ENCODE measurements at regions not wholly inside any gene's neighbourhood (a gene's known extent, or its start where the extent isn't known, plus 50 kb on each side); places are given as distances from the start of the nearest gene placed in this dataset.

GRCh38 chr12:102708108-102708507 lies 208.9 kb downstream of the PAH start:
- no peaks in the 10 kb centered on the region for H3K27me3 ChIP-seq
- no peaks in the 10 kb centered on the region for H3K4me1 ChIP-seq
- no peak for ATAC-seq
- no peak overlapping the region for H3K27ac ChIP-seq
- no peaks in the 10 kb centered on the region for H3K9me3 ChIP-seq
- H3K4me3 ChIP-seq, result no peak overlapping the region
- H3K36me3 ChIP-seq, result no peaks in the 10 kb centered on the region
- intact Hi-C loops (cut with DNase I), result no loop called here
- TF ChIP-seq CTCF (IDR thresholded peaks at IDR 0.05), result no peak
- DNase-seq, result no peak

GRCh38 chr12:102702447-102703114 lies 214.5 kb downstream of the PAH start:
- TF ChIP-seq CTCF (IDR thresholded peaks at IDR 0.05), result peak; percentile 31 to 50
- intact Hi-C loops (cut with DNase I), result no loop called here
- no peak overlapping the region for H3K27ac ChIP-seq
- ATAC-seq (peak; percentile 62), DNase-seq (peak in 2 of 4 donors; percentile 48 to 53)
- no peaks in the 10 kb centered on the region for H3K36me3 ChIP-seq
- H3K4me3 ChIP-seq, result no peak overlapping the region
- H3K4me1 ChIP-seq, result no peaks in the 10 kb centered on the region
- H3K27me3 ChIP-seq, result no peaks in the 10 kb centered on the region
- no peaks in the 10 kb centered on the region for H3K9me3 ChIP-seq

- Histone ChIP-seq H3K27ac (no peak overlapping the region), H3K4me3 (no peak overlapping the region), H3K27me3 (no peaks in the 10 kb centered on the region), H3K9me3 (no peaks in the 10 kb centered on the region), H3K36me3 (no peaks in the 10 kb centered on the region), H3K4me1 (no peaks in the 10 kb centered on the region)
- ATAC-seq (no peak), DNase-seq (no peak)
- no peak for TF ChIP-seq CTCF (IDR thresholded peaks at IDR 0.05)
- intact Hi-C loops (cut with DNase I), result no loop called here
Observed at GRCh38 chr12:102696045-102696444, 215.7 kb upstream of the IGF1 start.

- DNase-seq (no peak), ATAC-seq (no peak)
- no peak overlapping the region for H3K27ac ChIP-seq
- no peak overlapping the region for H3K4me3 ChIP-seq
- TF ChIP-seq CTCF (IDR thresholded peaks at IDR 0.05), result no peak
- H3K36me3 ChIP-seq, result no peaks in the 10 kb centered on the region
- H3K27me3 ChIP-seq, result no peaks in the 10 kb centered on the region
- H3K9me3 ChIP-seq, result no peaks in the 10 kb centered on the region
- intact Hi-C loops (cut with DNase I), result no loop called here
- no peaks in the 10 kb centered on the region for H3K4me1 ChIP-seq
Observed at GRCh38 chr12:102694903-102695302, 214.5 kb upstream of the IGF1 start.

GRCh38 chr12:102691773-102692555 lies 211.6 kb upstream of the IGF1 start:
- DNase-seq (no peak), ATAC-seq (peak; percentile 35)
- Histone ChIP-seq H3K27ac (no peak overlapping the region), H3K4me1 (no peaks in the 10 kb centered on the region), H3K27me3 (no peaks in the 10 kb centered on the region), H3K9me3 (no peaks in the 10 kb centered on the region), H3K4me3 (no peak overlapping the region), H3K36me3 (no peaks in the 10 kb centered on the region)
- intact Hi-C loops (cut with DNase I), result no loop called here
- no peak for TF ChIP-seq CTCF (IDR thresholded peaks at IDR 0.05)

Data from left lung (tissue), 4 donors.